AML-193 (cell line): ENCODE measurements at regions not wholly inside any gene's neighbourhood (a gene's known extent, or its start where the extent isn't known, plus 50 kb on each side); places are given as distances from the start of the nearest gene placed in this dataset.

Experiments
- DNase-seq, 2 experiments: peaks; one replicate each; lab custom pipeline; 2025; lab: John Stamatoyannopoulos, UW

- no peak for DNase-seq
Observed at GRCh38 chr4:186889876-186890643, 166.4 kb upstream of the FAT1 start.

GRCh38 chr4:186891859-186892486, 168.3 kb upstream of the FAT1 start:
- DNase-seq = no peak

- DNase-seq = no peak
Observed at GRCh38 chr4:186898367-186898766, 174.7 kb upstream of the FAT1 start.

- no peak for DNase-seq
Observed at GRCh38 chr4:186900232-186900900, 176.7 kb upstream of the FAT1 start.

- no peak for DNase-seq
Observed at GRCh38 chr4:186900984-186901383, 177.3 kb upstream of the FAT1 start.

GRCh38 chr4:186901850-186902249, 178.2 kb upstream of the FAT1 start:
- DNase-seq = no peak

- DNase-seq = no peak
Observed at GRCh38 chr4:186902361-186902760, 178.7 kb upstream of the FAT1 start.

GRCh38 chr4:186904101-186904500, 180.4 kb upstream of the FAT1 start:
- no peak for DNase-seq

GRCh38 chr4:186906722-186907121, 183.1 kb upstream of the FAT1 start:
- no peak for DNase-seq

- DNase-seq = no peak
Observed at GRCh38 chr4:186910385-186910784, 186.7 kb upstream of the FAT1 start.

GRCh38 chr4:186912606-186913005, 188.9 kb upstream of the FAT1 start:
- no peak for DNase-seq

GRCh38 chr4:186915816-186916215, 192.2 kb upstream of the FAT1 start:
- DNase-seq = no peak

GRCh38 chr4:186917136-186917535, 193.5 kb upstream of the FAT1 start:
- no peak for DNase-seq

GRCh38 chr4:186918466-186918865, 194.8 kb upstream of the FAT1 start:
- no peak for DNase-seq

GRCh38 chr4:186919340-186919739, 195.7 kb upstream of the FAT1 start:
- DNase-seq = no peak

- DNase-seq = no peak
Observed at GRCh38 chr4:186920483-186920882, 196.8 kb upstream of the FAT1 start.

GRCh38 chr4:186920992-186921391, 197.3 kb upstream of the FAT1 start:
- DNase-seq = no peak

GRCh38 chr4:186924723-186925122, 201.1 kb upstream of the FAT1 start:
- DNase-seq = no peak

GRCh38 chr4:186927624-186928023, 204.0 kb upstream of the FAT1 start:
- no peak for DNase-seq

GRCh38 chr4:186930024-186930423, 206.4 kb upstream of the FAT1 start:
- no peak for DNase-seq

GRCh38 chr4:186931519-186931918, 207.9 kb upstream of the FAT1 start:
- no peak for DNase-seq

- no peak for DNase-seq
Observed at GRCh38 chr4:186932196-186932595, 208.5 kb upstream of the FAT1 start.

- DNase-seq = no peak
Observed at GRCh38 chr4:186932631-186933187, 209.1 kb upstream of the FAT1 start.
